GM12891 (cell line): ENCODE measurements at regions not wholly inside any gene's neighbourhood (a gene's known extent, or its start where the extent isn't known, plus 50 kb on each side); places are given as distances from the start of the nearest gene placed in this dataset.

Experiments used
- POLR2A ChIP-seq: IDR thresholded peaks from 2 replicates; pipeline ENCODE4 v1.6.1; 2011; ENCODE audit warnings: low read depth, low read length, control low read depth
- POLR2AphosphoS5 ChIP-seq: IDR thresholded peaks from 2 replicates; pipeline ENCODE4 v1.6.1; 2011; ENCODE audit warnings: low read depth, low read length, control low read depth
- POU2F2 ChIP-seq: IDR thresholded peaks from 2 replicates; pipeline ENCODE4 v1.6.1; 2011; ENCODE audit warnings: low read depth, mild to moderate bottlenecking, control low read depth, low read length, moderate library complexity

GRCh38 chr10:28470873-28471651 is 61.9 kb upstream of the WAC start:
- no peak for TF ChIP-seq POU2F2
- TF ChIP-seq POLR2A, result no peak
- TF ChIP-seq POLR2AphosphoS5, result no peak
